Gastroesophageal sphincter (tissue), 3 donors: ENCODE measurements at regions not wholly inside any gene's neighbourhood (a gene's known extent, or its start where the extent isn't known, plus 50 kb on each side); places are given as distances from the start of the nearest gene placed in this dataset.

ENCODE experiments used
- CTCF ChIP-seq, 4 experiments: fragments of 200-600 bp in 2 of 4; fragments of 450-650 bp in 2 of 4; sonication (generic) in 1 of 4; IDR thresholded peaks; one replicate each; pipeline ENCODE4 v1.5.1; 2017 to 2019; ENCODE audit warnings: antibody characterized with exemption in 4 of 4, mild to moderate bottlenecking in 2 of 4, moderate library complexity in 2 of 4
- EP300 ChIP-seq: sonication (generic); formaldehyde crosslinking; IDR thresholded peaks from one replicate; pipeline ENCODE4 v1.6.1; 2017; ENCODE audit warnings: antibody characterized with exemption, mild to moderate bottlenecking
- POLR2A ChIP-seq, 2 donors: fragments of 450-650 bp; IDR thresholded peaks; one replicate each; pipeline ENCODE4 v1.6.1; 2017; ENCODE audit warnings: antibody characterized with exemption in 2 of 2, mild to moderate bottlenecking in 2 of 2, moderate library complexity in 1 of 2
- POLR2AphosphoS5 ChIP-seq: sonication (generic); formaldehyde crosslinking; IDR thresholded peaks from one replicate; pipeline ENCODE4 v1.6.1; 2017; ENCODE audit warnings: antibody characterized with exemption

- TF ChIP-seq CTCF (IDR thresholded peaks at IDR 0.05) (no peak), POLR2AphosphoS5 (no peak), POLR2A (IDR thresholded peaks at IDR 0.05) (no peak), EP300 (no peak)
These were observed 689.8 kb downstream of the KCTD8 start for GRCh38 chr4:43758836-43759235.
